NCI-H526 (cell line): ENCODE measurements at regions not wholly inside any gene's neighbourhood (a gene's known extent, or its start where the extent isn't known, plus 50 kb on each side); places are given as distances from the start of the nearest gene placed in this dataset.

Experiments used
- DNase-seq, 2 experiments: peaks; one replicate each; lab custom pipeline; 2025; lab: John Stamatoyannopoulos, UW

DNA sequence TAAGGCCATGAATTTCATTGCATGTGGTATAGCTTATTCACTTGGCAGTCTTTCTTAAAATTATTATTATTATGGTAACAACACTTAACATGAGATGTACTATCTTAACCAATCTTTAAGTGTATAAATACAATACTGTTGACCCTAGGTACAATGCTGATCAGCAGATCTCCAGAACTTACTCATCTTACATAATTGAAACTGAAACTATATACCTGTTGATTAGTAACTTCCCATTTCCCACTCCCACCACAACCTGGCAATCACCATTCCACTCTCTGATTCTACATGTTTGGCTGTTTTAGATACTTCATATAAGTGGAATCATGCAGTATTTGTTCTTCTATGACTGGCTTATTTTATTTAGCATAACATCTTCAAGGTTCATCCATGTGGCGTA is 150.2 kb upstream of the POU2AF2 start:
- DNase-seq = no peak

DNA sequence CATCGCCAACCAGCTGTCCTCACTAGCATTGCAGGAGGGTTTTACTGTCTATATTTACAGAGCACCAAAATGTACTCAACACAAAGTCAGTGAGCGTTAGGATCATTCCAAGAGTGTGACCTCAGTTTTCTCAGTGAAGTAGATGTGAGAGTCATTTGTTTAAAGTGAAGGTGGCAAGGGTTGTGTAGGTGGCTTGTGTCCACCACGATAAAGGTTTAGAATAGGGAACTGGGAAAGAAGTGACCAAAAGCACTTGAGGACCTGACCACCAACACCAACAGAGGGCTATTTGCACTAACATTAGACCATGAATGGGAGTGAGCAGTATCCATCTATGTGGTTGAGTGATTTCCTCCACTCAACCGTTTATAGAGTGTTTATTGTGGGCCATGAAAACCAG is 152.5 kb upstream of the POU2AF2 start:
- no peak for DNase-seq

DNA sequence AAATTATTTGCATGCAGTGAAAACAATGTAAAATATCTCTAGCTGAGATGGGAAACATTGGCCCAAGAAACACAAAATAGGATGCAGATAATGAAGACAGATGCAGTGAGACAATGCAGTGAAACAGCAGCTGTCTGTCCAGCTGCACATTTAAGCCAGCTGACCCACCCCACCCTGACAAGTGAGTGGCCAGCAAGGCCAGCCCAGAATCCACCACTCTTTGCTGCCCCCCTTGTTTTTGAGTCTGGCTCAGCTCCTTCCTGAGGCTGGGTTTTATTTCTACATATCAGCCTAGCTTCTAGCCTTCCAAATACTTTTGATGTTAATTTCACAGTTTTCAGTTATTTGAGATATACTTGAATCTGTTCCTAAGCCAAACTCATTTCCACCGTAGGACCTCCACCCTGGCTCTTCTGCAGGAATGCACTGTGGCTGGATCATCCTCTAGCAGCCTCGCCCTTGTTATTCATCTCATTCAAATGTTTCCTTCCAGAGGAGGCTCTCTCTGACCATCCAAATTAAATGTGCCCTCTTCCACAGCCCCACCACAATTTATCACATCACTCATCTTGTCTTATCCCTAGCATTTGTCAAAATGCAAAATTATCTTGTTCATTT is 154.1 kb upstream of the POU2AF2 start:
- DNase-seq = no peak

DNA sequence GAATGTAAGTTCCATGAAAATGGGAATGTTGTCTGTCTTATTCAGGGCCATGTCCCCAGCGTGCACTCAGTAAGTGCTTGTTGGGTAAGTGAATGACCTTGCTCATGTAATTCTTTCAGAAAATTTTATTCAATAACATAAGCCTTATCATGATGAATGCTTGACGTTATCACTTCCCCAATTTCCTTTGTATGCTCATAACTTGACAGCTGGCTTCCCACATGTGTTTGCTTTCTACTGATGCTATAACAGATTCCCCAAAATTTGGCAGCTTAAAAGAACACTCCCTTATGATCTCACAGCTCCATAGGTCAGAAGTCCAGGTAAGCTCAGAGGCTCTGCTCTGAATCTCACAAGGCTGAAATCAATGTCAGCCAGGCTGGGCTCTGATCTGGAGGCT is 155.8 kb upstream of the POU2AF2 start:
- DNase-seq = no peak

DNA sequence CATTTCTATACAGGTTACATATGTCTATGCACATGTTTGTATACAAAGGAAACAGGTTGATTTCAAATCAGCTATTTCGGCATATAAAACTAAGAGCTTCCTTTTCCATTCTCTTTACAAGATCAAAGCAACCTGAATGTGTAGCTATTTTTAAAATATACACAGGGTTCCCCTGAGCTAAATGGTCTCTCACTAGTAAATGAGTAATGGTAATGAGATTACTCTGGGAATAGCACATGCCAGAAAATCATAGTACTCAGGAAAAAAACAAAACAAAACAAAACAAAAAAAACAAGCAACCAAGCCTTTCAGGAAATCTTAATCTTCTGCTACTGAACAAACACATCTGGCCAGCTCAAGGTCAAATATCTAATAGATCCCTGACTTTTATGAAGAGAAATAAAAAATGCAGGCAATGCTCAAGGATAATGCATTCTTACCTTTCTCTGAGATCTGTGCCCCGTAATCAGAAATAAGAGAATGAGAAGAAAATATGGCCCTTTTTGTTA is 156.6 kb upstream of the POU2AF2 start:
- DNase-seq = no peak

DNA sequence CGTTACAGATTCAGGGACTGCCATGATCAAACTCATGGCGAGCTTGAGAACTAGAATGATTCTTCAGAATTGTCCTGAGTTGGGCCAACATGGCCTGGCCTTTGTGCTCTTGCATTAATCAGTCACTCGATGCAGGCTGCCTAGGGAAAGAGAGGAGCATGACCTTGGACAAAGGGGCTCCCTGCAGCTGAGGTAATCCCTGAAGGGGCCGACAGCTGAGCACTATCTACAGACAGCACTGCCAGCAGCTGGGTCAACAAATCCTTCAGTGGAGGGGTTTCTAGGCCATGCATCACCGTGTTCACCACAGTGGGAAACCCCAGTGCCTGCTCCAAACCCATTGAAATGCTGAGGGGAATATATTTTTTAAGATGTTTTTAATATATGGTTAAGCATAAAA is 159.5 kb upstream of the POU2AF2 start:
- DNase-seq = no peak

DNA sequence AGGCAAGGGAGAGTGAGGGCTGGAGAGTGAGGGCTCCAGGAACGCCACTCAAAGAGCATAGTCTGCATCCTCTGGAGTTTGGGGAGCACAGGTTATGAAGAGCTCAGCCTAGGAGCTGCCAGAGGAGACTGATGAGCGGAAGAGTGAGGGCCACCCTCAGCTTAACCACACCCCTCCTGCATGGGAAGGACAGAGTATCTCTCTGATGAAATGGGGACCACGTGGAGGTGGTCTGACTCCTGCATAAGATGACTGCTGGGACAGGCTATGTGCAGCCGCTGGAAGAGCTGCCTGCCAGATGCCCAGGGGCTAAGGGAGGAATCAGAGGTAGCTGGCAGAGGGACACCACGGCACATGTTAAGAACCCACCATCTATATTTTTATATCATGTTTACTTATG is 162.9 kb upstream of the POU2AF2 start:
- no peak for DNase-seq

DNA sequence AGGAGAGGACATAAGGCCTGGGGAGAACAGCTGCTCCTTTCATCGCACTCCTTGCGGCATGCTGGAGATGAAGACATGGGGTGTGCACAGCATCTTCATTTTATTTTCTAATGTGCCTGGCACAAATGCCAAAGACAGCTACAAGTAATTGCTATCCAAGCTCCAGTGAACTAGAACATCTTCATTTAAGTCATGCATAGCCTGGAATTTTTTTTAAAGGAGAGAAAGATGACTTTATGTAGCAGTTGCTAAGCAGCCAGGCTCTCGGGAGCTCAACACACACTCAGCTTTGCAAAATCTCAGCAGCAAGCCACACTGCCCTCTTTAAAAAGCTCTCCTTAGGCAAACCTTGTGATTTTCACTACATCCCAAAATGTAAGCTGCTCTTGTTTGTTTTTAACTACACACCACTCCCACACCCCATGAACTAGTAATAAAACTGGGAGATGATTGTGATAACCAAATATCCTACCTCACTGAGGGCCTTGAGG is 164.5 kb upstream of the POU2AF2 start:
- DNase-seq = peak; percentile 55 to 70

DNA sequence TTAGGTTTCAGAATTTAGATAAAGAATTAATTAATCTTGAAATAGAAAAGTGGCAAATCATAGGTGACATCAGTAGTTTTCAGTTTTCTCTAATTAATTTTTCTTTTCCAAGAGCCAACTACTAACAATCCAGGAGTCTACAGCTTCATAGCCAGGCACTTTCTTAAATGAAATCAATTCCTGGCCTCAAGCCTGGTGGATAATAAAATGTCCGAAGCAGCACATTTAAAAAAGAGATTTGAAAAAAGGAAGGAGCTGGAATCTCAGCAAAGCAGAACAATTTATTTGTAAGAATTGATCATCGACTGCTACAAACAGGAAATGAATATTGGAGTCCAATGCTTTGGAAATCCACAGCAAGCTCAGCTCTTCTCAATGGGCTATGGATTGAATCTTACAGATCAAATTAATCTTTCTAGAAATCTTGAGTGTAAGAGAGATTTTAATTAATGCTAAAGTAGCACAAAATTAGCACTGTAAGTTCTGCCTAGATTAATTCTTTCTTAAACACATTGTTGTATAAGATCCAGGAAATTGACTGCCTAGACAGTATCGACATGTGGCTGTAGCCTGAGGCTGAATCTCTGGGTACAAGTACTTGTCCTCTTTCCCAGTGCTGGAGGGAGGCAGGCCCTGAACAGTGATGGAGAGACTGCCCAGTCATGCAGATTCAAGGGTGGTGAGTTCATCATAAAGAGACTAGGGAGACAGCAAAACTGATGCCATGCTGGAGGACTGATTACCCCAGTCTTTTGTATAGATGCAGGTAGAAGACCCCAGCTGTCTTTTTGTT is 167.8 kb upstream of the POU2AF2 start:
- no peak for DNase-seq

DNA sequence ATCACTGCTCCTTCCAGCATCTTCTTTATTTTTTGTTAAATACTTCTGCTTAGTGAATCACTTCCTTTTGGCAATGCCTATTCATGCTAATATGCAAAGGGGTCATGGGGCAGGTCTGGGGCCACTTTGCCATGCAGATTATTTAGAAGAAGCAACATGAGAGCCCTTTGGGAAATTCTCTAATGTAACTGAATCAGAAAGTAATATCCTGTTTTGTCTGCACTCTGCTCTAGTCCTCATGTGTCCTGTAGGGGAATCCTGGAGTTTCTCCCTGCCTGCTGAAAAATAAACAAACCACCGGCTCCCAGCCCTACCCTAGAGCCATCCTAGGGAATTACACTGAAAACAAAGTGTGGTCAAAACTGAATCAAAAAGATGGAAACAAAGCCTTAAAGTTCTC is 176.5 kb upstream of the POU2AF2 start:
- DNase-seq = peak in 1 of 2 experiments; percentile 51

DNA sequence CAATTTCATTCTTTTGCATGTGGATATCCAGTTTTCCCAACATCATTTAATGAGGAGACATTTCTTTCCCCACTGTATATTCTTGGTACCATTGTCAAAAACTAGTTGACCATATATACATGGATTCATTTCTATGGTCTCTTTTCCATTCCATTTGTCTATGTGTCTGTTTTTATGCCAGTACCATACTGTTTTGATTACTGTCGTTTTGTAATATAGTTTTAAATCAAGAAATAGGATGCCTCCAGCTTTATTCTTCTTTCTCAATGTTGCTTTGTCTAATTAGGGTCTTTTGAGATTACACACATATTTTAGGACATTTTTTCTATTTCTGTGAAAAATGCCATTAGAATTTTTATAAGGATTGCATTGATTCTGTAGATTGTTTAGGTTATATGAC is 177.5 kb upstream of the POU2AF2 start:
- no peak for DNase-seq

DNA sequence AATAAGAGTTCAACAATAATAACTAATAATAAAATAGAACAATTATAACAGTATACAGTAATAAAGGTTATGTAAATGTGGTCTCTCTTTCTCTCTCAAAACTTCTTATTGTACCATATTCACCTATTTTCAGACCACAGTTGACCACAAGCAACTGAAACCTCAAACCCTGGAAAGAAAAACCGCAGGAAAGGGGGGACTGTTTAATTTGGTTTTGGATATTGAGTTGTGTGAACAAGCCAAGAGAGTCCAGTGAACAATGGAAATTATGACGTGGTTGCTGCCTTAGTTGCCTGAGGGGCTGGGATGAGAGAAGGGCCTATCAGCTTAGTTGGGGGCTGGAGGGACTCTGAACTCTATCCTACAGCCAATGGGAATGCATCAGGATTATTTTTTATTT is 178.7 kb upstream of the POU2AF2 start:
- DNase-seq = no peak

DNA sequence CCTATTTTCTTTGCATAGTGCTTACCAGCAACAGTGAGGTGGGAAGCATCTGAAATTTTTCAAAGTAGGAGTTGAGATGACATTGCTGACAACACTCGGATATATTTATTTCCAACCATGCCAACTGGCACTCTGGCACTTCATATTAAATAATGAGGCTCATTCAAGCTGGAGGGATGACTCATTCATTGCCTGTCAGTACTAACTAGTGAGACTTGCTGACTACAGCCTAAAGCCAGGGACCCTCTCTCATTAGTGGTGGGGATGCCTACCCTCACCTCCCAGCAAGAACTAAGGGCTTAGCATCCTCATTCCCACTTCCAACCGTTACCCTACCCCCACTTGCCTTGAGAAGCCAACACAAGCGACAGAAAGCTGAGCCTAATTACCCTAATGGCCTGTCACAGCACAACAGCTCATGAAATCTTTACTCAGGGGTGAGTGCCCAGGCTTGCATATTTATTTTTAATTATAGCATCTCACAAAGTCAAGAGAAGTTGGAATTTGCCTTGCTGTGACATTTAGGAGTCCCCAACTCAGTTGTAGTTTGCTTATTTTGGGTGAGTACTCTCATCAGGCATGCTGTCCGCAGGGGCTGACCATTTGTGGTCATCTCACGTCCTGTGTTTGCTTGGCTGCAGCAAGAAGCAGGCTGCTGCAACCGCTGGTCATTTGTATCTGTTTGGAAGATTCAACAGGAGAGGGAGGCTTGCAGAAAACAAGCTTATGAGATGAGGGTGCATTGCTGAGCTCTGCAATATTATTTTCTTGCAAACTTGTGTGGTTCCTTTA is 181.6 kb upstream of the POU2AF2 start:
- peak in 1 of 2 experiments; percentile 31 for DNase-seq

DNA sequence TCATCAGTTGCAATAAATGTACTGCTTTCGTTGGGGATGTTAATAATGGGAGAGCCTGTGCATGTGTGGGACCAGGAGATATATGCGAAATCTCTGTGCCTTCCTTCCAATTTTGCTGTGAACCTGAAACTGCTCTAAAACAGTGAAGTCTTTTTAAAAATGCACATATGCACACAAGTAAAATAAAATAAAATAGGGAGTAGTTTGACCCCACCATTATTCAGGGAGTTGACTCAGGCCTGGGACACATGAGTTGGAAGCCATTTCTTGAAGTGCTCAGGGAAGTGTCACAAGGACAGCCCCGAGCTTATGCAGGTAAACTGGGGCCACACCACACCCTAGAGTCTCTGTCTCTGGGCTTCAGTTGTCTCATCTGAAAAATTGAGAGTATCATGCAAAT is 183.1 kb upstream of the POU2AF2 start:
- no peak for DNase-seq

DNA sequence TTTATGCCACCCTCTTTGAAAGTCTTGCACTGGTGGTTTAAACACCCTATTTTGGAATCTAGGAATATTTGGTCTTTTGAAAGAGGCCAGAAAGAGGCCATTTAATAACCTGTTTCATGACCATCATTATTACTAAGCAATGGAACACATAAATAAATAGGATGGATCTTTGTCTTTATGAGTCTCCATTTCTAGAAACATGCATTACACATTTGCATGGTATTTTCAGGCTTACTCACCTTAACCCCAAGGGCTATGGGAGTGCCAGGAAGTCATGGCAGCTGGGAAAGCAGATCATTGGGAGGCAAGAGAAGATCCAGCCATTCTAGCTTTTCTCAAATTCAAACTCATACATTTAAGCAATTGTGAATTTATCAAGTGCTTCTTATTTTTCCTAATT is 185.8 kb upstream of the POU2AF2 start:
- DNase-seq = no peak

DNA sequence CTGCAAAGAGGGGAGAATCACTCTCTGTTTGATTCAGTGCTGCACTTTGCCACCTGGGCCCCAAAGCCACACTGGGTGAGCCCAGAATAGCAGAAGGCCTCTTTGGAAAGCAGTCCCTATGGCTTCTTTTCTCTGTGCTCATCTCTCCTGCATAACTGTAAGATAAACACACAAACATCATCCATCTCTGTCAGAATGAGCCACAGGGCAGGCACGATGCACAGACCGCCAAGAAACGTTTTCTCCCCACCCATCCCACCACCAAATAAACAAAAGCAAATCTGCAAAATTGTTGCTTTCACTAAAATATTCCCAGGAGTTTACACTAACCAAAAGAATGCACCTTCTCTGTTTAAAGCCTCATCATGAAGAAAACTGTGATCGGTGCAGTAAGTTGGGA is 196.4 kb upstream of the POU2AF2 start:
- DNase-seq = no peak

DNA sequence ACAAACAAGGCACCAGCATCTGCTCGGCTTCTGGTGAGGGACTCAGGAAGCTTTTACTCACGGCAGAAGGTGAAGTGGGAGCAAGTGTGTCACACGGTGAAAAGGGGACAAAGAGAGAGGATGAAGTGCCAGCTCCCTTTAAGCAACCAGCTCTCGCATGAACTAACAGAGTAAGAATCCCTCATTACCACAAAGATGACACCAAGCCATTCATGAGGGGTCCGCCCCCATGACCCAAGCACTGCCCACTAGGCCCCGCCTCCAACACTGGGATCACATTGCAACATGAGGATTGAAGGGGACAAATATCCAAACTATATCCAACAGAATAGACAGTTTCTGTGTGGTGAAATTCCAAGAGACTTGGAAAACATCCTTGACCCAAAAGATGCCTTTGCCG is 198.2 kb upstream of the POU2AF2 start:
- no peak for DNase-seq

DNA sequence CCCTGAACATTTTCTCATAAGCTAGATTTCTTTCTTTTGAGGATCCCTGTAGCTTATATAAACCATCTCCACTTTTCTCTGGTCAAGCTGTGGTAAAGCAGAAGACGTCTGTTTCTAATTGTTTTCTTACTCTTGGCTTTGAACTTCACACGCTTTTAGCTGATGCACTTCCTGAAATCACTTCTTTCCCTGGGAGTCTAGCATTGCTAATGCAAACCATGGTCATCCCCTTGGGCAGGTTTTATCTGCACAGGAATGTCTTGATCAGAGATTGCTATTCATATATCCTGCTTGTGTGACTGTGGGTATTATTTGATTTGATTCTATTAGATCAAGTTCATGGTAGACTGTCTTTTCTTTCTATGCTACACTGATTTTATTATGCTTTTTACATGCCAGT is 199.2 kb upstream of the POU2AF2 start:
- no peak for DNase-seq

DNA sequence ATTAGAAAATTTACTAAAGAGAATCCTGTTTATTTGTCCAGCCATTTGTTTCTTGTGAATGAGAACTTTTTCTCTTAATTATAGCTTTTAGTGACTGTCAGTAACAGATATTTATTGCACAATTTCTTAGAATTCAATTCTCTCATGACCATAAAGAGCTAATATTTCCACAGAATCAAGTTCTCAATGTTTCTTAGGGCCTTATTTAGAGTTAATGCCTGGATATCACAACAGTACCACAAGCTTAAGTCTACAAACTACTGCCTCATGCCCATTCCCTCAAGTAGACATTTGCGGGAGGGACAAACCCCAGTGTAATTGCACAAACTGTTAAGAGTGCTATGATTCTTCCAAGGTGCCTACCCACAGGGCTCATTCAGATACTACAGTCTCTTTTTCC is 199.7 kb upstream of the POU2AF2 start:
- no peak for DNase-seq

DNA sequence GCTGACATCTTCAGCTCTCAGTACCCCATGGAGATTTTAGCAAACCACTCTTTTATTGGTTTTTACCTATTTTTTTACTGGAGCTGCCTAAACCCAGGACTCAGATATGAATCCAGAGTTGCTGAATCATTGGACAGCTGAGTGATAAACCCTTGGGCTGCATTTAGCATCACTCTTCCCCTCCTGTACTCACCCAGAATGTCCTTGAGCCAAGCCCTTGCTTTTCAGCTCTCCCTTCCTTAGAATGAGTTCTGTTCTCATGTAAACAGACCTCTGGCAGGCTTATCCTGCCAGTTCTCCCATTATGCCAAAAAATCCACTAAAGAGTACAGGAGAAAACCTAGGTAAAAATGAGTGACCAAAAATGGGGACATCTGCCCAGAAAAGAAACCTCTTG is 200.1 kb upstream of the POU2AF2 start:
- DNase-seq = no peak

DNA sequence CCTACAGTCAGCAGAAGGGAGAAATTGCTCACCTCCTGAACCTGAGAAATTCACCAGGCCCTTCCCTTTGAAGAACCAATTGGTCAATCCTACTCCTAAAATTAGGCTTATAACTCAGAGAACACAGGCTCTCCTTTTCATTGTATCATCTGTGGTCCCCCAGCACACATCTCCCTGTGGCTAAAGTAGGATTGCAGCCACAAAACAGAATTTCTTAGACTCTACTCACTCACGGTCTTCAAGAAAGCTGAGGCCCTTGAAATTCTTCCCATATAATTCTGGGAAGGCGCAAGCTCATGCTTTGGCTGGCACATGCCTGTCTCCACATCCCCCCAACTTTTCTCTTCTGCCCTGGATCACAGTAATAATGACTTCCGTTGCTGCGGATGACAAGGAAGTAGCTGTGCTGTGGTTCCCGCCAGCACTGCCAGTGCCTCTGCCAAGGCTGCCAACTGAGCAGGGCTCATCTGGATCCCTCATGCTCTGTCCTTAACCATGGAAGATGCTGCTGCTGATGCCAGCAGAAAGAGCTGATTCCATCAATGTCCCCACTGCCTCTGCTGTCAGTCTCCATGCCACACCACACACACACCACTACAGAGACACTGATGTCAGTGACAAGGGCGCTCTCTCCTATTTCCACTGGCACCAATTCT is 200.6 kb upstream of the POU2AF2 start:
- no peak for DNase-seq

DNA sequence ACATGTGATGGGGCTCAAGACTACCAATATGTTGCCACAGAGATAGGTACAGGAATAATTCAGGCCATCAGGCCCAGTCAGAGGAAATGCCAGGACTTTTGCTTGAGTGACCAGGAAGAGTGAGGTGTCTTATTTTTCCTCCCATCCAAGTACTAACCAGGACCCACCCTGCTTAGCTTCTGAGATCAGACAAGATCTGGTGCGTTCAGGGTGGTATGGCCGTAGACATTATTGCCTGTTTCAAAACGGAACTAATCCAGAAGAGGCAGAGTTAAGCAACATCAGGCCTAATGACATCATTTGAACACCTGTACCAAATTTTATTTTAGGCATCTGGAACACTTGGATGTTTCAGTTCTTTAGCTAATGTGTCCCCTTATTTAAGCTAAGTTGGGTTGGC is 205.5 kb upstream of the POU2AF2 start:
- DNase-seq = no peak
